ENCODE measurements at regions not wholly inside any gene's neighbourhood (a gene's known extent, or its start where the extent isn't known, plus 50 kb on each side); places are given as distances from the start of the nearest gene placed in this dataset.
"Not testable (repeated sequence)": the region's sequence is repeated elsewhere in the genome, so short reads cannot be mapped to it uniquely, and the experiment has no call there.

DNA sequence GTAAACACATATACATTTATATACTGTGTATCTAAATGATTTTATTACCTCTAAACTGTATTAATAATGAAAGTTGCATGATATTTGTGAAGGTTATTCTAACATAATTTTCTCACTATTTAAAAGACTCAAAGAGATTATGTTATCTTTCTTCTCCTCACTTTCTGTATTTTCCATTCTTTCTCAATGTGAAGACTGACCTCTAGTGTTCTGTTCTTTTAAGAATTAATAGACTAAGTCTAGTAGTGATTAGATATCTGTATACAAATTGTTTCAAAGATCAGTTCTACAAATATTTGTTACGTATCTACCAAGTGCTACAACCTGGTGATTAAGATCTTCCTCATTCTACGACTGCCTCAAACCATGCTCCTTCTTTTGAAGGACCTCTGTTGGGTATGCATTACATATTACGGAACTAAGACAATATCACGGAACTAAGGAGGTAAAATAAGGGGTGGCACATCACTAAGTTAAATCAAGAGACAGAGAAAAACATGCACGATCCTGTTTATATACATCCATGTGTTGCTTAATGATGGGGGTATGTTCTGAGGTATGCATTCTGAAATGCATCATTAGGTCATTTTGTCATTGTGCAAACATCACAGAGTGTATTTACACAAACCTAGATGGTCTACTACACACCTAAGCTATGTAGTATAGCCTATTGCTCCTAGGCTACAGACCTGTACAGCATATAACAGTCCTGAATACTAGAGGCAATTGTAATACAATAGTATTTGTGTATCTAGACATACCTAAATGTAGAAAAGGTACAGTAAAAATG is 161.5 kb upstream of the KBTBD8 start:
- DNase-seq (ENCODE audit: extremely low read depth, low read depth, low spot score) = no peak

DNA sequence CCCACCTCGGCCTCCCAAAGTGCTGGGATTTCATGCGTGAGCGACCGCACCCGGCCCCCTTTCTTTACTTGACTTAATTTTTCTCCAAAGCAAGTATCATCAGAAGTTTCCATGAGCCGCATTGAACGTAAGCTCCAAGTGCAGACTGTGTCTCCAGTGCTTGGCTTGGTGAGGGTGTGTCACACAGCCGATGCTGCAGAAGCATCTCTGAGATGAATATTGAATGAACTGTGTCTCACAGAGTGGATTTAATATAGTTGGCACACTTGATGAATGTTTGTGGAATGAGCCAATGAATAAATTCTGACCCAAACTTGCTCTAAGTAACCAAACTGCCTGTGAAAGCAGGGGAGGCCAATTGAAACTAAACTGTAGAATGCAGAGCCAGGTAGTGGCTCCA is 159.4 kb upstream of the KBTBD8 start:
- no peak for DNase-seq (ENCODE audit: extremely low read depth, low read depth, low spot score)

DNA sequence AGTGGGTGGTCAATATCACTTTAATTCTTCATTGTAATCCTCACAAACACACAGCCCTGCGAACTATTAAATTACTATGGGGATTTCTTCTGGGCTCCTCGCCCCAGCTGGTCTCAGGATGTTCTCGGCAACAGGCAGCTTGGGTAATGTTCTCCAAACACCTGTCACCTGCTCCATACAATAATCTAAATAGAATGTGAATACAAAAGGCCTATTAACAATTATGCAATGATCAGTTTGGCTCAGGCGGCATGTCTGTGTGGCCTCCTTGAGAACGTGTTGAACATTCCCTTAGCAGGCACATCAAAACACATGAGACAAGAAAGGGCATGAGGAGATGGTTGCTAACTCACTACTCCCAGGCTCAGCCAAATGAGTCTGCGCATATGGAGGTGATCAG is 158.6 kb upstream of the KBTBD8 start:
- no peak for DNase-seq (ENCODE audit: extremely low read depth, low read depth, low spot score)

DNA sequence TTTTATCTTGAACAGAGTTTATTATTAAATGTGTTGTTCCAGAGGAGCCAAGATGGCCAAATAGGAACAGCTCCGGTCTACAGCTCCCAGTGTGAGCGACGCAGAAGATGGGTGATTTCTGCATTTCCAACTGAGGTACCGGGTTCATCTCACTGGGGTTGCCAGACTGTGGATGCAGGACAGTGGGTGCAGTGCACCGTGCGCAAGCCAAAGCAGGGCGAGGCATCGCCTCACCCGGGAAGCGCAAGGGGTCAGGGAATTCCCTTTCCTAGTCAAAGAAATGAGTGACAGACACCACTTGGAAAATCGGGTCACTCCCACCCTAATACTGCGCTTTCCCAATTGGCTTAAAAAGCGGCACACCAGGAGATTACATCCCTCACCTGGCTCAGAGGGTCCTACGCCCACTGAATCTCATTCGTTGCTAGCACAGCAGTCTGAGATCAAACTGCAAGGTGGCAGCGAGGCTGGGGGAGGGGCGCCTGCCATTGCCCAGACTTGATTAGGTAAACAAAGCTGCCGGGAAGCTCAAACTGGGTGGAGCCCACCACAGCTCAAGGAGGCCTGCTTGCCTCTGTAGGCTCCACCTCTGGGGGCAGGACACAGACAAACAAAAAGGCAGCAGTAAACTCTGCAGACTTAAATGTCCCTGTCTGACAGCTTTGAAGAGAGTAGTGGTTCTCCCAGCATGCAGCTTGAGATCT is 155.2 kb upstream of the KBTBD8 start:
- DNase-seq (ENCODE audit: extremely low read depth, low read depth, low spot score) = not testable (repeated sequence)

DNA sequence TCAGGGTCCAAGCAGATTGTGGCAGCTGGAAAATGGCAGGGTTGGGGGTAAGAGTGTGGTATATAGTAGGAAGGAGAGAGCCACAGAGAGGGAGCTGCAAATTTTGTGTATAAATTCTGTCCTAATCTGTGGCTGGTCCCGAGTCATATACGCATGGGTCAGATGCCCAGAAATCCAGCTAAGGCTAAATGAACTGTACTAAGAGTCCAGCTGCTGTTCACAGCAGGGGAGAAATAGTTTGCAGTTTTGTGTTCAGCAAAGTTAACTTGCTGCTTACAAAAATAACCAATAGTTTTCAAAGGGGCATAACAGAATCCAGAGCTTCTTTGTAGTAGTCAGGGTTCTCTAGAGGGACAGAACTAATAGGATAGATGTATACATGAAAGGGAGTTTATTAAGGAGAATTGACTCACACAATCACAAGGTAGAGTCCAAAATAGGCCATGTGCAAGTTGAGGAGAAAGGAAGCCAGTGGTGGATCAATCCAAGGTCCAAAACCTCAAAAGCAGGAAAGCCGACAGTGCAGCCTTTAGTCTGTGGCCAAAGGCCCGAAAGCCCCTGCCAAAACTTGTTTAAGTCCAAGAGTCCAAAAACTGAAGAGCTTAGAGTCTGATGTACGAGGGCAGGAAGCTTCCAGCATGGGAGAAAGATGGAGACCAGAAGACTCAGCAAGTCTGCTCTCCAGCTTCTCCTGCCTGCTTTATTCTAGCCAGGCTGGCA is 146.1 kb upstream of the KBTBD8 start:
- no peak for DNase-seq (ENCODE audit: extremely low read depth, low read depth, low spot score)

DNA sequence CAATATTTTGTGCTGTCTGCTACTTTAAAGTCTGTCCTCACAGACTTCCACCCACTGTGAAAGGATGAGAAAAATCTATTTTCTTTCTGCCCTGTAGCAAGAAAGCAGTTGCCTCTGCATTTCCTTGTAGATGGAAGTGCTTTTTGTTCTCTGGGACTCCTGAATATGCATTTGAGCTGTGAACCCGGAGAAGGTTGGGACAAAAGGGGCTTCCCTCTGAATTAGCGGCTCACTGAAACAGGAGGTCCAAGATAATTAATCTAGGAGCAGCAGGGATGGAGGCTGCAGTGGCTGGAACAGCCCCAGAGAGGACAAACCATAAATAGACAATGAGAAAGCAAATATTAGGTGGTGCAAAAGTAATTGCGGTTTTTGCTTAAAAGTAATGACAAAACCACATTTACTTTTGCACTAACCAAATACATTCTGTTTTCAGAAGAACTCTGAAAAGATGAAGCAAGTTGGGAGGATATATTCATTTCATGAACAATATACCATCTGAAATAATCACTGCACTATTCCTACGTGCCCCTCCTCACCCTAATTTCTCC is 143.4 kb upstream of the KBTBD8 start:
- DNase-seq (ENCODE audit: extremely low read depth, low read depth, low spot score) = no peak

DNA sequence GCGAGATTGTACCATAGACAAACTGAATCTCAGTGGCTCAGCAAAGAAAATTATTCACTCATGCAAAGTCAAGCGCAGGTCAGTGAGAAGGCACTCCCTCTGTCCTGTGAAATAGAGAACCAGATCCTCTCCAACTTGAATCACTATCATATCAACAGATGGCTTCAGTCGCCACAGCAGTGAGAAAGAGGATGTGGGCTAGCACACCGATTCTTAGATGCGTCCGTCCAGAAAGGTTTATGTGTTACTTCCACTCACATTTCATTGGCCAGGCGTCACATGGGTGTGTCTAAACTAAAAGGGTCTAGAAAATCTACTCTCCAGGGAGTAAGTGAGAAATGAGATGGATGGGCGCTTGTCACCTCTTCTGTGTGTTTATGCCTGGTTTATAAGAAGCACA is 141.6 kb upstream of the KBTBD8 start:
- DNase-seq (ENCODE audit: extremely low read depth, low read depth, low spot score) = no peak

DNA sequence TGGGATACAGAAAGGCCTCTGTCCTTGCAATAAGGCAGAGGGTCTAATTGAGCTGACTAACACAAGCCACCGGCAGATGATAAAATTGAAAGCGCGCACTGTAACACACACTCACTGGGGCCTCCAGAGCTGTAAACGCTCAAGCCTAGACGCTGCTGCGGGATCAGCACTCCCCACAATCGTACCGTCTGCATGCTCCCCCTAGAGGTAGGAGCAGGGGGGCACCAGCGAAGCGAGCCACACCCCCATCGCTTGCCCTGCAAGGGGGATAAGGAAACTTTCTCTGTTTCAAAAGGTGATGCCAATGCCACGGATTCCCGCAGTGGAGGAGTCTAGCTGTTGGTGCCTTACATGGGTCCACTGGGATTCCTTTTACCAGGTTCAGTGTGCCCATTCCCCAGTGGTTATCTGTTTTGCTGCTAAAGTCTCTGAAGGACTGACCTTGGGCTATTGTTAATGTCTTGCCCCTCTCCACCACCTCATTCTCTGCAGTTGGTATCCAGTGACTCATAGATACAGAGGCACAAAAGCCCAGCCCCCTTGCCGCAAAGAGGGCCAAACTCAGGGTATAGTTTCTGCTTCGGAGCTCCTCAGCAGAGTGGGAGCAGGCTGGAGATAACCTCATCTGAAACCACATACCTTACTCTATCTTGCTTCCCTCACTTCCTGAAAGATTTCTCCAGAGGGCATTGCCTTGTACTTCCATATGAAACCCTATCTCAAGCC is 139.3 kb upstream of the KBTBD8 start:
- no peak for DNase-seq (ENCODE audit: extremely low read depth, low read depth, low spot score)

DNA sequence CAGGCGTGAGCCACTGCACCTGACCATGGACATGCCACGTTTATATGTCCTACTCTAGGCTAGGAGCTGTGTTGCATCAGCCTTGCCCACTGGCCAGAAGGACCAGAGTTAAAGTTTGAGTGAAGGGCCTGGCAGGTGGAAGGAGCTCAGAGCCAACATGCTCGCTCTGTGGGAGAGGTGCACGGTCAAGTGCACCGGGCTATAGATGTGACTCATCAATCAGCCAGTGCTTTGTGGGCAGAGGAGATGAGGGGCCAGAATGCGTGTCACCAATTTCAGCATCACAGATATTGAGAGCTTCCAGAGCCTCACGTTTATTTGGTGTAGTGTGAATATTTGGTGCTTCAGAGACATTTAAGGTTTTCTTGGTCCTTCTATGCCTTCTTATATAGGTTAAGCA is 137.3 kb upstream of the KBTBD8 start:
- no peak for DNase-seq (ENCODE audit: extremely low read depth, low read depth, low spot score)

DNA sequence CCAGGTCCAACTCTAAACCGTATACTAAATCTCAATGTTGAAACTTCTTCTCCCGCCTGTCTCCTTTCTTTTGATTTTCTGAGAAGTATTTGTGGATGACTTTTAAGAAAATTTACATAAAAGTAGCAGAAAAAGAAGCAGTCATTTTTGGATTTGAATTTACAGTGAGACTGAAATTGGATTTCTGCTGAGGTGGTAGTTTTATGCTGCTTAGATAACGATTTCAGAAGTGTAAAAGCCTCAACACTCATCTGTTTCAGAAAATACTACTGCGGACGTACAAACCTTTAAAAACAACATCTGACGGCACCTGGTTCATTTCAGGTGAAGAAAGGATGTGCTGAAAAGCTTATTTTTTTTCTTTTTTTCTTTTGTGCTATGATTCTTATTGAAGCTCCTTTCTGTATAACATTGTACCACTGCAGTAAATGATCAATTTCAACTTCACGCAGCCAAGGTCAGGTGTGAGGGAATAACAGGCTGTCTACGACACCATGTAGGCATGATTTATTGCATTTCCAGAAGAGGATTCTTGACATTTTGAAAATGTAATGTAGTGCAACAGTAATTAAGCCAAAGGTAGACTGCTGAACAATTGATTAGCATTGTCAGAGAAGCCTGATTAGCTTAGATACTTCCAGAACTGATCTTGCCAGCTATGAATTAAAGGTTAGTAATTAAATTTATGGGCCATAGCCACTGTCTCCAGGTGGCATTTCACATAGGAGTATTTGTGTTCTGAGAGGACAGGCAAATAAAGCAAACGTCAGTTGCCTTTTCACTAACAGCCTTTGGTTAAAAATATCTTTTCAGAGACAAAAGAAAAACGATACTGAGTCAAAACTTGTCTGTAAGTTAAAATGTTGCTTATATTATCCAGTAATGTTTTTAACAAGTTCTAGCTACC is 134.6 kb upstream of the KBTBD8 start:
- DNase-seq (ENCODE audit: extremely low read depth, low read depth, low spot score) = no peak

DNA sequence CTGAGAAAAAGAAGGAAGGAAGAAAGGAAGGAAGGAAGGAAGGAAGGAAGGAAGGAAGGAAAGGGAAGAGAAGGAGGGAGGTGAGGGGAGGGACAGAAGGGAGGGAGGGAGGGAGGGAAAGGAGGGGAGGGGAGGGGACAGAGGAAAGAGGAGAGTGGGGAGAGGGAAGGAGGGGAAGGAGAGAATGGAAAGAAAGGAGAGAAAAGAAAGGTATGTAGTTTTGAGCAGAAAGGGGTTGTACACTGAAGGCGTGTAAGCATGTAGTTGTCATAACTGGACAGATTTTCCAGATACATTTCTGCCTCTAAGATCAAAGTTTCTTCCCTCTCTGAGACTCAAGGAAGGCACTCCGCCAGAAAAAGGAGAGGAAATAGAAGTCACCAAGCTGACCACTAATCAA is 113.4 kb upstream of the KBTBD8 start:
- no peak for DNase-seq (ENCODE audit: extremely low read depth, low read depth, low spot score)

DNA sequence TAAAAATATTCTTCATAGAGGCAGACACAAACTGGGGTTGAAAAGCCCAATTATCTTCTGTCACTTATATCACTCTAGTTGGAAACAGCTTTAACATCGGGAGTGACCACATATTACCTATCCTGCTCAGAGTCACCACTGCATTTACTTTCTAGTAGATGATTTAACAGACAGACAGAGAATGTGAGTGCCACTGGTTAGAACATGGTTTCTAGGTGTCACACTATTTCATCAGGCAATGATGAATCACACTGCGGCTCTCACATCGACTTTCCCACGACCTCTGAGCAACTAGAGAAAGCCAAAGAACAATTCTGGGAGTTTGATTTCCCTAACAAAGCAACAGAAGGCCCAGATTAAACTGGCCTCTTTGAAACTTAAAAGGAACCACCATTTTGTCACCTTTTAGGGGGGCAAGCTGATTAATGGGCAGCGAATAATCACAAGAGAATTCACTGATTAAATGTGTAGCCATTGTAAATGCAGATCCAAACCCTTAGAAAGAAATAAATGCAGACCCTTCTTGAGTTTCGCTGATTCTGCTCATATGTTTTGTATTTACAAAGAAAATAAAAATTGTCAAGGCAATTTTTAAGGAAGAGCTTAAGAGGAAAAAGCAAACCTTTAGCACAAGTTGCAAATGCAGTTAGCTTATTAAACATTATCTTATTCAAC is 112.6 kb upstream of the KBTBD8 start:
- DNase-seq (ENCODE audit: extremely low read depth, low read depth, low spot score) = no peak

DNA sequence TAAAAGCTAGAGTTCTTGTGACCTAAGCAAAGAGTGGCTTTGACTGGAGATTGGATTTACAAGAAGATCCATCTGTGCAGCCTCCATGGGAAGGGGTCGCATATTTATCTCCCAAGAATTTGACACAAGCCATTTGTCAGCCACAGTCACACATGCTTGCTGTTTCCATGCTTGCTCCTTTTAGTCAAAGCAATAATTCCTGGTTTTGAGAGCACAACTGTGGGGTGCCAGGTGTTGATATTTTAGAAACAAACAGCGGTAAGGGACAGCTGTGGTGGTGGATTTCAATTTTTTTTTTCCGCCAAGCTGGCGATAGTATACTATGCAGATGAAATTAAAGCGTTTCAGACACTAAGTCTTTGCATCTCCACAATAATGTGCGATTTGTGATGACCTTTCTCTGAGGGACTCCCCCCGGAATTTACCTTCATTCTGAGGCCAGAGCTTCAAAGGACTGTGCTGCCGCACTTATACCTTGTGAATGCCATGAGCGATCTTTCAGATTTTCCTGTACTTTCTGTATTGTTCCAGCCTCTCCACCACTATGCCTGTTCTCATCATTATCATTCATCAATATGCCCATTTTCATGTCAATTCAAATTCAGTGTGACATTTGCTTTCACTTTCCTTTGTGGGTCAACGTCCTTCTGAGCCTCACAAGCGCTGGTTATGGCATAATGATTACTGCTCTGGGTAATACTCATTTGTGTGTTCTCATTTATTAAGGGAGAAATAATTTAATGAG is 108.2 kb upstream of the KBTBD8 start:
- no peak for DNase-seq (ENCODE audit: extremely low read depth, low read depth, low spot score)

DNA sequence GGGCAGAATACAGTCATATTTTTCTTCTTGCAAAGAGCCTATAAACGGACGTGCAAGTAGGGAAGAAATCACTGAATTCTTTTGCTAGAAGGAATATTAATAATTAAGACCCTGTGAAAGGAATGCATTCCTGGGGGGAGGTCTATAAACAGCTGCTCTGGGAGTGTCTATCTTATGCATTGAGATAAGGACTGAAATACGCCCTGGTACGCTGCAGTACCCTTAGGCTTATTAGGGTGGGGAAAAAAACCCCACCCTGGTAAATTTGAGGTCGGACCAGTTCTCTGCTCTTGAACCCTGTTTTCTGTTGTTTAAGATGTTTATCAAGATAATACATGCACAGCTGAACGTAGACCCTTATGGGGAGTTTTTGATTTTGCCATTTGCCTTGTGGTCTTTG is 100.0 kb upstream of the KBTBD8 start:
- no peak for DNase-seq (ENCODE audit: extremely low read depth, low read depth, low spot score)

DNA sequence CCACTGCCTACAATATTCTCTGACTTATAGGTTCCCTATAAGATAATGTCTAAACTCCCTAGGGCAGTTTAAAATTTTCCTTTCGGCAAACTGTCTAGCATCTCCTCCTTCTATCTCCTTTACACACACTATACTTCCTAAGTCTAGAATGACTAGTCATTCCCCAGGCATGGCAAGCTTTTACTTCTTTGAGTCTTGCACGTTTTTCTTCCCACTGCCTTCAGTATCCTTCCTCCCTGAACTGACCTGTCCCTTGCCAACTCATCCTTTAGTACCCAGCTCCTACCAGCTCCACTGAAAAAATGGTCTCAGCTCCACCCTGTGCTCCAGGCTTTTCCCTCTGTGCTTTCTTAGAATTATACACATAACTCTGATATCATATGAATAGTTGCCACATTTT is 93.8 kb upstream of the KBTBD8 start:
- DNase-seq (ENCODE audit: extremely low read depth, low read depth, low spot score) = no peak

DNA sequence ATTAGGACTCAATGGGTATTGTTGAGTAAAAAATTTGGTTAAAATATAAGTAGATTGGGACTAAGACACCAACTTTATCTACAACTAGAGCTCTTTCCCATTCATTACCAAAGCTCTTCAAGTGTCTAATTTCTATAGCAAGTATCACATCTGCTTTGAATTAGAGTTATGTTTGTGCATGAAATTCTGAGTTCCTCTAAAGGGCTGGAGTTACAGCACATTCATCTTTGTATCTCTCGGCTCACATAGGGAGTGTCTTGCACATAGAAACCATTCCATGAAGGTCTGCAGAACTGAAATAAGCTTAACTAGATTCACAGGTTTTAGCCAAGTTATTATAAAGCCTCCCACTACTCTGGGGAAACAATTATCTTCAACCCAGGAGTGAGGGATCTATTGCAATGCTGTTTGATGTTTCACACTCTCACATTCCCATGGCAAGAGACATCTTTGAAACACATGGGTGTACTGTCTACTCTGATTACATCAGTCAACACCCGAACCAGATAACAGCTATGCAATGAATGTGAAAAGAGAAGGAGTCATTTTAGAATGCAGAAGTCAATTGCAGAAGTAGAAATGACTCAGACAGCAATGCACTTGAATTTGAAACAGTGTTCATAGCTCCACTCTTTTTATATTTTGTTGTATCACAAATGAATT is 93.1 kb upstream of the KBTBD8 start:
- DNase-seq (ENCODE audit: extremely low read depth, low read depth, low spot score) = no peak

DNA sequence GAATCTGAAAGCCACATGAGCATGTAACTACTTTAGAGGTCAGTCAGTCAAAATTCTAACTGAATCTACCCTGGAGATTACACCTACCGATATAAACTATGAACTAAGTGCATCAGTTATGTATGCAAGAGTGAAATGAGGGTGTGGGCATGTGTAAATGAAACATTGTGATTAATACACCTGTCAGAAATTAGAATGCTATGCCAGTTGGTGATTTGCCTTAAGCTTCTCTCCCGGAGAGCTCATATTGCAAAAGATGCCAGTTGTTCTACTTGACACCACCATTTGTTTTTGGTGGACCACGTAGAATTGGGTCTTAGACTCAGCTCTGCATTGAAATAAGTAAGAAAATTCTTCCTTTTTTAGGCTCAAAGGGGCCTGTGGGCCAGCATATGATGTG is 91.0 kb upstream of the KBTBD8 start:
- no peak for DNase-seq (ENCODE audit: extremely low read depth, low read depth, low spot score)

All from glomerular endothelial cell (primary cell).